GM21786 (cell line): ENCODE measurements at regions not wholly inside any gene's neighbourhood (a gene's known extent, or its start where the extent isn't known, plus 50 kb on each side); places are given as distances from the start of the nearest gene placed in this dataset.

ENCODE experiments used
- ATAC-seq: cut with Tn5 transposase; IDR thresholded peaks from one replicate; pipeline ENCODE4 v1.9.1; 2021; ENCODE audit not compliant: unreplicated experiment

GRCh38 chr20:57114290-57115005, 152.0 kb downstream of the BMP7 start:
- no peak for ATAC-seq

DNA sequence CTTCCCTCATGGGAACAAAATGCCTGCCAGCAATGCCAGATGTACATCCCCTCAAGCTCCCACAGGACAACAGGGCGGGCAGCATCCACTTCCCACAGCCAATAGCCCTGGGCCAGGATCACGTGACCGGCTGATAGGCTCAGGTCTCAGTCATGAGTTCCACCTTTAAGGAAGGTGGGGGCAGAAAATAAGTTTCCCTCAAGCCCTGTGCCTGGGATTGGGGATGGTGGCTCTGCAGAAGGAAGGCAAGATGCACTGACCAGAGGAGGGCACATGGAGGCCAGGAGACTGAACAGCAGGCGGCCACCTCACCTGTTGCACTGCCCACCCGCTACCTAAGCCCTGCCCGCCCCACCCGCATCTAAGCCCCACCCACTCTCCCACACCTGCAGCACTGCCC, 149.1 kb downstream of the BMP7 start:
- no peak for ATAC-seq

GRCh38 chr20:57118107-57118769, 148.2 kb downstream of the BMP7 start:
- no peak for ATAC-seq
